ENCODE measurements at regions not wholly inside any gene's neighbourhood (a gene's known extent, or its start where the extent isn't known, plus 50 kb on each side); places are given as distances from the start of the nearest gene placed in this dataset.

- TF ChIP-seq ZNF274 (IDR thresholded peaks at IDR 0.05; ENCODE audit: low read depth, low read length) (no peak), YY1 (IDR thresholded peaks at IDR 0.05; ENCODE audit: insufficient read depth, insufficient read length) (no peak), SUZ12 (IDR thresholded peaks at IDR 0.05; ENCODE audit: extremely low read depth, insufficient read depth, insufficient read length) (no peak)
These were observed 150.7 kb upstream of the INTU start for GRCh38 chr4:127482049-127482448.
